Activated T-helper 1 cell treated with Interleukin-2 at 50 U/mL for 16 hours (primary cell): ENCODE measurements at regions not wholly inside any gene's neighbourhood (a gene's known extent, or its start where the extent isn't known, plus 50 kb on each side); places are given as distances from the start of the nearest gene placed in this dataset.

Source experiments
- DNase-seq: peaks from one replicate; pipeline ENCODE4 v3.0.0-alpha.2; 2020; ENCODE audit warnings: low read depth

DNA sequence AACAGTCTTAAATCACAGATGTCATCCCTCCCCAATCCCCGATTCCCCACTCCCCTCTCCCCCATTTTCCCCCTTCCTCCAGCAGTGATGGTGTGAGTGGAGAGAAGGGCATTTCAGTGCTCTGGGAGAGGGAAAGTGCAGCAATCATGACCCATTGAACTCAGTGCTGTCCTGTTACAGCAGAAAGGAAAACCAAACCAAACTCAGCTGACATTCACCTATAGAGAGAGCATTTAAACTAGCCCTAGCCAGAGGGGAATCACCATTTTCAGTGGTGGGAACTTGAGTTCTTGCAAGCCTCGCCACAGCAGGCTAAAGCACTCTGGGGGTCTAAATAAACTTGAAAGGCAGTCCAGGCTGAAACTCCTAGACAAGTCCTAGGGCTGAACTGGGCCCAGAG lies 129.9 kb upstream of the COL21A1 start:
- no peak for DNase-seq

GRCh38 chr6:56375806-56376205 lies 128.4 kb upstream of the COL21A1 start:
- no peak for DNase-seq

DNA sequence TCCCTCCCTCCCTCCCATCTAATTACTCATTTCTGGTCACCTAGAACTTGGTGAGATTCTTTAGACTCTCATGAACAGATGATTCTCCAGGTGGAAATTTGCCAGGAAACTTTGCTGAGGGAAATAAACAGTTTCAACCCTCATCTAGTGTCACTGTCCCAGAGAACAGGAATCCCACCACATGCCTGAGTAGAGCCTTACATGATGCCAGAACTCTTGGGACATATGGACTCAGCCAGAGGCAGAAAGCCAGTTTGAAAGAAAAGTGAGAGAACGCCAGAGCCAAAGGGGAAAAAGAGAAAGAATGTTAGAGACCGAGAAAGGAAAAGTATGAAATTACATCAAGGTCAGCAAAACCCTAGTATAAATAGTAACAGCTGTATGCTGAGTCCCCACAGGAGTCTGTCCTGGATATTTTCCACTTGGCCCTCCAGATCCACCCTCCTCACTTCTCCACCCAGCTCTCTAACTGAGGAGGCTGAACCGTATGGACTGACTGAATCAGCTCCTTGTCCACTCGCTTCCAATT lies 127.5 kb upstream of the COL21A1 start:
- no peak for DNase-seq

DNA sequence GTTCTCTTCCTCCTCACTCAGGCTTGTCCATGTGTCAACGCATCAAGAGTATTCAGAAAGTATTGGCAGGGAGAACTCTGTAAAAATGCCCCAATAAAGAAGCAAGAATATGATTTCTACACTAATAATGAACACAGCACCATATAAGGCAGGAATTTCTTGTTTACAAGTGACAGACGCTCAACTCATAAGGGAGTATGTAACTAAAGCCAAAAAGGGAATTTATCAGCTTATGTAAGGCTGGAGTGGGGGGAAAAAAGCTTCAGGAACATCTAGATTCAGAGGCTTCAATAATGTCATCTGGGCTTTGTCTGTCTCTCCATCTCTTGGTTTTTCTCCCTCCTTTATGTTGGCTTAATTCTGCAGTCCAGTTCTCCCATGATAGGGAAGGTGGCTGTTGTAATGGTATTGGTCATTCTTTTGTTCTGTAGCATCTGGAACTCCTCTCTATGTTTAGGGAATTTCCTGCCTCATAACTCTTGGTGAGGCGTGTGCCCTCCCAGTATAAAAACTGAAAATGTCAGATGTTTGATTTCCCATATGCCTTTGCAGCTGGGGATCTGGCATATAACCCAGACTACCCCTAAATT lies 125.1 kb upstream of the COL21A1 start:
- DNase-seq: no peak

DNA sequence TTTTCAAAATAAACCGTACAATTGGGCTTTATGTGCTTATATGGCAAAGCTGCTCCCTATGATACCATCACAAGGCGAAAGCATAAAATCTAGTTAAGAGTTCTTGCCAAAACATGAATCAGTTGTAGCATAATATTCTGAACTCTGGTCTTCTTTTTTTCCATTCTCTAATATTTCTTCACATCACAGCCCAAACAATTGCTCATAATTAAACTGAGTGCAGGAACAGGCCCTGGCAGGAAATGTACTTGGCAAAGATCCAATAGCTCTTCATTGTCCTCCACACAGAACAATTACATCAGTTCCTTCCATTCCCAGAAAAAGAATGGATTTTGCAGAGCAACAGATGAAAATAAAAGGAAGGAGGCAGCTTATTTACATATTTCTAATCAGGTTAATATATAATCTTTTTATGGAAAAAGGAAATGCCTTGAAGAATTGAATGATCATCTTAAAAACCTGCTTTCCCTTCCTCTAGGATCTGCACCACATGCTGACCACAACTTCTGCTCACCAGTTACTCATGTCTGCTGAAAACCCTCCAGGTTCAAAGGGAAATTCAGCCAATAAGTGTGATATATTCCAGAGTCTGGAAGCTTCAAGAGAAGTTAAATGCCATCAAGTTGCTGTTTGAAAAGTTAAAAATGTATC lies 123.3 kb upstream of the COL21A1 start:
- DNase-seq: no peak

DNA sequence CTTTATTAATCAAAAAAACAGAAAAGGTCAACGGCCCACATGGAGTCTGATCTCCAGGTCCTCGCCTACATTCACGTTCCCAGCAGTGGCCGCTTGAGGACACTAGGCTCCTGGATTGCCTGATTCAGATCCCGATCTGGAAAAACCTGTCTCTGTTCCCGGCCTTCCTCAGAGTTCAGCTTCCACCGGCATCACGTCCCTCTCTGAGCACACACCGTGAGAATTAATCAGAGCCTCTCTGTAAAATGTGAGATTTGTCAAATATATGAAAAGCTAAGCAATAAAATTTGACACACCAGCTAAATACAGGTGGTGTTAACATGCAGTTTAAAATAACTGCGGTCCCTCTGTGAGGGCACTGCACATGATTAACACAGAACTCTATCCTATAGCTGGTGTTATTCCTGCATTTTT lies 122.8 kb upstream of the COL21A1 start:
- DNase-seq: no peak

DNA sequence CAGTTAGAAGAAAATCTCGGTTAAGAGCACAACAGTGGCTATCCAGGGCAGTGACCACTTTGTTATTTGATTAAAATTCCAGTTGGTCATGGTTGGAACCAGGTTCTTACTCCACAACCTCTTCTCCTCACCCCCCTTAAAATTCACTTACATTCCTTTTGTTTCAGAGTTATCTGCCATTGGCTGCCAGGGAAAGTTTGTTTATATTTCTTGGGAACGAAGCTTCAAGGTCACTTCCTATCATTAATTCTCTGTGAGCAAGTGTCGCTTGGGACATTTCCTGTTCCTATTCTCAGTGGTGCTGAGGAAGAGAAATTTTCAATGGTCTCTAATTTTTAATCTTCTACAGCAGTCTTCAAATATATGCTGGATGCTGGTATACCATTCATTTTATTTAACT lies 121.1 kb upstream of the COL21A1 start:
- no peak for DNase-seq

- no peak for DNase-seq
Observed at GRCh38 chr6:56366141-56366852, 118.9 kb upstream of the COL21A1 start.

DNA sequence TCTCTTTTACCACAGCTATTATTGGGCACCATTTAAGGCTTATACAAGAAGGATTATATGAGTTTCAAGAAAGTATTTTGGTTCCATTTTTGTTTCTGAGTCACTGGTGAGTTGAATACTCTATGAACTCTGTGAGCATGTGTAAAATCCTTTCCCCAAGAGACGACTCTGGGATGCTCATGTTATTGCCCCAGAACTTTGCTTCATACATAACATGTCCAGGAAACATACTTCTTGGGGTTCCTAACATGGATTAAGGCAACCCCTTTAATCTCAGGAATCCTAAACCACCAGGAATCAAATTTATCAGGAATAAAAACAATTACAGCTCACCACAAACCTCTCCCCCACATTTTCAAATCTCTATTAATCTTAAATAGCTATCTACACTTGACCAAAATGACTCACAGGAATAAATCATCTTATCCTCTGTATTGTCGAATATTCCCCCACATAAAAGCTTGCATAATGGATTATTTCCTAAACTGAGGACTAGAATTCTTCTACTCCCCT lies 117.5 kb upstream of the COL21A1 start:
- no peak for DNase-seq

DNA sequence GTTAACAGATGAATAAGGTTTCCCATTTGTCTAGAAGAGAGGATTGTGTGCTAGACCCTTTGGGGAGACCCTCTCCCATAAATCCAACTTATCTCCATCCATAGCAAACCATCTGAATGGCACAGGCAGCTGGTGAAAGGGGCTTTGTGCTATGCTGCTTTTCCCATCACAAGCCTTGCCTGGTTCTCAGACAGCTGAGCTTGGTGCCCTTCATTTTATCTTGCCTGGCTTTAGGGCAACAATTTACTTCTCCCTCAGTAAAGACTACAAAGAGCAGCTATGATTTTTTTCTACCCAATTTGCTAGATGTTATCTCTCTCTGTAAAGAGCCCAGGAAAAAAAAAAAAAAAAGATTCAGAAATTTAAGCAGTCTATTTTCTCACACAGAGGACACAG lies 117.0 kb upstream of the COL21A1 start:
- no peak for DNase-seq

DNA sequence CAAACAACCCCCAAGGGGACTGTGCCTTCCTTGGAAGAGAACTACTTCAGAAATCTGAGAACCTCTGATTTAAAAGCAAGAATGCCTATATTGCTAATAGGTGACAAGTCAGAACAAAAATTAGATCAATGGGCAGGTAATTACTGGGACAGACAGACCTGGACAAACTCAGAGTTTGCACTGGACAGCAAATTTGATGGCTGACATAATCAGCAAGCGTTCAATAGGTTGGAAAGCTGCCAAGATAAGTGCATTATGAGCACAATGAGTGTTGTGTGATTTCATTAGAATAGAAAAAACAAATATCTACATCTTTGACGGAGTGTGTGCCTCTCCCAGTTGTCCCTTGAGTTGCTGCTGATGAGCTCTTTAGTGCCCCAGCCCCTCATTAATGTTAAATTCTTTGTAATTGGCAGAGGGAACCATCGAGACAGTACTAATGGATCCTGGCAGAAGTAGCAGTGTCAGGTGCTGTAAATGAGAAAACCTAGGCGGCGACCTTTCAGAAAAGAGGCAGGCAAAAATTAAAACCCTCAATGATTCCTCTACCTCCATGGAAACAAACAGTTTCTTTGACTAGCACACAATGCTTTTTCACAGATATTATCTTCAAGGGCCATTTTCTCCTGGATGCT lies 116.5 kb upstream of the COL21A1 start:
- DNase-seq: no peak

- DNase-seq: no peak
Observed at GRCh38 chr6:56361812-56362211, 114.4 kb upstream of the COL21A1 start.

- peak; percentile 5 for DNase-seq
Observed at GRCh38 chr6:56359201-56359899, 112.0 kb upstream of the COL21A1 start.

- no peak for DNase-seq
Observed at GRCh38 chr6:56357616-56358373, 110.4 kb upstream of the COL21A1 start.

- DNase-seq: no peak
Observed at GRCh38 chr6:56356426-56356825, 109.0 kb upstream of the COL21A1 start.

DNA sequence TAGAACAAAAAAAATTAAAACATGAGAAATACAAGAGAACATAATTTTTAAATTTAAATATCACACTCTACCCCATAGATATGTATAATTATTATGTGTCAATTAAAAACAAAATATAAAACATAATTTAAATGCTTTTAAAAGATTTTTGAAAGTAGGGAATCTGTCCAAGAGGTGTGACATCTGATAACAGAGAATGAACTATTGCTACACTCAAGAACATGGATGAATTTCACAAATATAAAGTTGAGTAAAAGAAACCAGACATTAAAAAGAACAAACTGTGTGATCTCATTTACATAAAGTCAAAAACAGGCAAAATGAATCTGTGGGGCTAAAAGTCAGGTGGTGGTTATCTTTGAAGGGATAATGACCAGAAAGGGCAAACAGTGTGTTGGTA lies 106.5 kb upstream of the COL21A1 start:
- DNase-seq: no peak

- DNase-seq: no peak
Observed at GRCh38 chr6:56350628-56351260, 103.4 kb upstream of the COL21A1 start.

- no peak for DNase-seq
Observed at GRCh38 chr6:56349194-56349593, 101.8 kb upstream of the COL21A1 start.

DNA sequence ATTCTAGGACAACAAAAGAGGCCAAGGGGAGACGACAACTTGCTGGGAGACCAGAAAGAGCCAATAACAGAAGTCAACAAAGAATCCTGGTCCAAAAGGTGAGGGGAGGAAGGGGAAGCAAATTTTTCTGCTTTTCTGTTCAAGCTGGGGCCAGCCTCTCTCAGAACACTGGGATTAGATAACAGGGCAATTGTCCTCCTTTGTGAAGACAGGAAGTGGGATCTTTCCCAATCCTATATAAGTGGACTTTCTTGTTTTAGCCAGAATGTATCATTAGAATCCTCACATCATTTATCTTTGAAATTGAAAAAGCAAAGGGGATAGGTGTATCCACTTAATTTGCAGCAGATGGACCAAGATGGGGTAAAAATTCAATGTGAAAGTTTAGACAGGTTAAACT lies 101.2 kb upstream of the COL21A1 start:
- DNase-seq: no peak

DNA sequence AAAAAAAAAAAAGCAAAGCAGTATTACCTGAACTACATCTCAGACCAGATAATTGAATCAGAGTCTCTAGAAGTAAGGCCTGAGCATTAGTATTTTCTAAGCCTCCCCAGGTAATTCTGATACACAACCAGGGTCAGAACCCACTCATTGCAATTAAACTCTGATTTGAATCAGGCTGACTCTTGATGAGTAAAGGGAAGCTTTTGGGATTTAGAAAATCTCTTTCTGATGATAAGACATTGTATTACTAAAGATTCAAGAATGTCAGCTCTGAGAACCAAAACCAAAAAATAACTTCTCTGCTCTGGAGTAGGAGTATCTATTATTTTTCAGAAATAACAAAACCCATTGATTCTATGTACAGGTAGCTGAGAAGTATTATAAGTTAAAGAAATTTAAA lies 100.1 kb upstream of the COL21A1 start:
- DNase-seq: no peak

DNA sequence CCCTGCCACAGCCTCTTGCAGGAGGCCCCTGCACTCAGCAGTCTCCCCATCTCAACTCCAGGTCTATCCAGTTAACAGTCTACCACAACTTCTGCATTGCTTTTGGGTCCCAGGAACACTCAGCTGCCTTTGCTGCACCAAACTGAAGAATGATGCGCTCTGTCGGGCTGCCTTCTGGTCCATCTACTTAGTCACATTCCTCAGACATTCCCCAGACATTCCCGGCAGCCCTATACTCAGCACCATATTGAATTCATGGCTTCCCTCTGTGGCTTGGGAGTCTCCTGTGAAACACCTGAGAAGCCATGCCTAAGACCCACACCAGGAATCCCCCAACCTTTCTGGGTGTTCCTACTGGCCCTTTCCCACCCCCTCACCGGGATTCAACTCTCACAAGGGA lies 99.6 kb upstream of the COL21A1 start:
- no peak for DNase-seq
